H1 (cell line): ENCODE measurements at regions not wholly inside any gene's neighbourhood (a gene's known extent, or its start where the extent isn't known, plus 50 kb on each side); places are given as distances from the start of the nearest gene placed in this dataset.

Experiments used
- CTCF ChIA-PET: fragments of 300-600 bp; sonication (Branson Sonifier 250); formaldehyde crosslinking; loops from one replicate; lab custom pipeline; 2021; ENCODE audit not compliant: partially characterized antibody; lab: Charles Lee
- POLR2A ChIA-PET: fragments of 300-600 bp; sonication (Branson Sonifier 250); formaldehyde crosslinking; loops from one replicate; lab custom pipeline; 2021; ENCODE audit warnings: inconsistent platforms; ENCODE audit not compliant: partially characterized antibody; lab: Charles Lee
- DNase-seq, 2 experiments: peaks; one replicate each; pipeline versions ENCODE4 v3.0.0 to v3.0.0-alpha.2; 2010 to 2022; ENCODE audit warnings: low spot score in 2 of 2, low read depth in 1 of 2, mixed read lengths in 1 of 2
- FAIRE-seq: peaks from 2 replicates; lab custom pipeline; 2011; peaks lifted over from hg19 to GRCh38; lab: Jason Lieb, UNC
- H2AFZ ChIP-seq: 2 replicates; pipeline ENCODE4 v1.8.1; 2012; ENCODE audit warnings: low read length, inconsistent platforms
- H2AK5ac ChIP-seq: 2 replicates; pipeline ENCODE4 v1.6.1; 2013; ENCODE audit warnings: low read depth, low read length
- H2BK120ac ChIP-seq: replicated peaks from 2 replicates; pipeline ENCODE3; 2013; ENCODE audit warnings: low read depth, low read length, inconsistent platforms
- H2BK12ac ChIP-seq: 2 replicates; pipeline ENCODE4 v1.6.1; 2013; ENCODE audit warnings: low read depth, low read length
- H2BK15ac ChIP-seq: 2 replicates; pipeline ENCODE4 v1.6.1; 2013; ENCODE audit warnings: low read length
- H2BK20ac ChIP-seq: 2 replicates; pipeline ENCODE4 v1.6.1; 2013; ENCODE audit warnings: low read length
- H2BK5ac ChIP-seq: 2 replicates; pipeline ENCODE4 v1.6.1; 2013; ENCODE audit warnings: low read depth, low read length
- H3K14ac ChIP-seq: 2 replicates; pipeline ENCODE4 v1.6.1; 2013; ENCODE audit warnings: inconsistent platforms; ENCODE audit not compliant: insufficient read length
- H3K18ac ChIP-seq: 2 replicates; pipeline ENCODE4 v1.6.1; 2013; ENCODE audit warnings: low read length; ENCODE audit errors: extremely low read depth
- H3K23ac ChIP-seq: 2 replicates; pipeline ENCODE4 v1.6.1; 2013; ENCODE audit warnings: inconsistent platforms; ENCODE audit not compliant: insufficient read length
- H3K23me2 ChIP-seq: 2 replicates; pipeline ENCODE4 v1.6.1; 2013; ENCODE audit warnings: low read depth, low read length
- H3K27ac ChIP-seq: 2 replicates; pipeline ENCODE4 v1.6.1; 2011; ENCODE audit warnings: low read depth, low read length, inconsistent platforms
- H3K27me3 ChIP-seq, 4 experiments: replicated peaks in 1 of 4; 1 replicate in 1 of 4; 2 replicates in 3 of 4; pipeline versions ENCODE4 v1.6.1 to v1.8.1; 2011 to 2013; ENCODE audit warnings: low read length in 3 of 4, mild to moderate bottlenecking in 3 of 4, inconsistent platforms in 2 of 4, mixed read lengths in 2 of 4, moderate library complexity in 1 of 4; ENCODE audit not compliant: control insufficient read depth in 3 of 4, insufficient read depth in 3 of 4; ENCODE audit errors: extremely low read depth in 1 of 4
- H3K36me3 ChIP-seq, 4 experiments: 2 replicates each; pipeline versions ENCODE4 v1.6.1 to v1.8.1; 2011 to 2013; ENCODE audit warnings: mild to moderate bottlenecking in 4 of 4, low read length in 3 of 4, moderate library complexity in 2 of 4, control low read depth in 1 of 4, inconsistent platforms in 1 of 4; ENCODE audit not compliant: insufficient read depth in 4 of 4, control insufficient read depth in 2 of 4
- H3K4ac ChIP-seq: replicated peaks from 2 replicates; pipeline ENCODE3; 2013; ENCODE audit warnings: low read length, low read depth, mixed read lengths, inconsistent platforms; ENCODE audit not compliant: insufficient read length
- H3K4me1 ChIP-seq, 4 experiments: replicated peaks in 1 of 4; 1 replicate in 1 of 4; 2 replicates in 3 of 4; pipeline versions ENCODE4 v1.6.1 to v1.8.1; 2011 to 2013; ENCODE audit warnings: low read length in 3 of 4, inconsistent platforms in 2 of 4, mixed read lengths in 1 of 4; ENCODE audit not compliant: insufficient read depth in 4 of 4, control insufficient read depth in 3 of 4
- H3K4me2 ChIP-seq, 2 experiments: 2 replicates each; pipeline versions ENCODE4 v1.6.1 to v1.8.1; 2011 to 2013; ENCODE audit warnings: low read depth in 2 of 2, low read length in 2 of 2, control low read depth in 1 of 2, inconsistent platforms in 1 of 2, mild to moderate bottlenecking in 1 of 2; ENCODE audit not compliant: insufficient read depth in 1 of 2
- H3K4me3 ChIP-seq, 4 experiments: fragments of 200-600, 300-600 bp in 1 of 4; sonication (generic), shearing (Covaris generic), sonication (Bioruptor Twin) in 1 of 4; 2 replicates each; pipeline versions ENCODE4 v1.5.1 to v1.8.1; 2011 to 2016; ENCODE audit warnings: low read length in 4 of 4, low read depth in 3 of 4, control low read depth in 2 of 4, inconsistent platforms in 2 of 4, mild to moderate bottlenecking in 2 of 4, mixed read lengths in 1 of 4, moderate library complexity in 1 of 4; ENCODE audit not compliant: insufficient read depth in 2 of 4; ENCODE audit errors: extremely low read depth in 1 of 4
- H3K56ac ChIP-seq: replicated peaks from 2 replicates; pipeline ENCODE3; 2013; ENCODE audit warnings: low read depth, mild to moderate bottlenecking, mixed read lengths, low read length, inconsistent platforms; ENCODE audit not compliant: insufficient read length
- H3K79me1 ChIP-seq: 2 replicates; pipeline ENCODE4 v1.6.1; 2013; ENCODE audit warnings: low read depth, low read length, control low read depth
- H3K79me2 ChIP-seq, 2 experiments: 2 replicates each; pipeline versions ENCODE4 v1.6.1 to v1.8.1; 2012 to 2013; ENCODE audit warnings: low read length in 2 of 2, mild to moderate bottlenecking in 2 of 2, inconsistent platforms in 1 of 2; ENCODE audit not compliant: insufficient read depth in 2 of 2, control insufficient read depth in 1 of 2
- H3K9ac ChIP-seq, 4 experiments: replicated peaks in 1 of 4; 1 replicate in 1 of 4; 2 replicates in 3 of 4; pipeline versions ENCODE4 v1.6.1 to v1.8.1; 2011 to 2013; ENCODE audit warnings: low read depth in 3 of 4, low read length in 3 of 4, control low read depth in 2 of 4, mild to moderate bottlenecking in 2 of 4, moderate library complexity in 2 of 4, inconsistent platforms in 1 of 4; ENCODE audit errors: extremely low read depth in 1 of 4
- H3K9me3 ChIP-seq, 2 experiments: 2 replicates each; pipeline versions ENCODE4 v1.6.1 to v1.8.1; 2012 to 2013; ENCODE audit warnings: mild to moderate bottlenecking in 2 of 2, moderate library complexity in 2 of 2, control low read depth in 1 of 2, inconsistent platforms in 1 of 2, low read depth in 1 of 2, low read length in 1 of 2, mixed read lengths in 1 of 2; ENCODE audit not compliant: insufficient read depth in 2 of 2
- H4K20me1 ChIP-seq, 2 experiments: replicated peaks in 1 of 2; 2 replicates each; pipeline versions ENCODE3 to v1.8.1; 2011 to 2013; ENCODE audit warnings: inconsistent platforms in 2 of 2, low read length in 2 of 2, mild to moderate bottlenecking in 1 of 2; ENCODE audit not compliant: insufficient read depth in 2 of 2, control insufficient read depth in 1 of 2
- H4K5ac ChIP-seq: 2 replicates; pipeline ENCODE4 v1.6.1; 2013; ENCODE audit warnings: low read length, low read depth, mixed read lengths, inconsistent platforms; ENCODE audit not compliant: insufficient read length
- H4K8ac ChIP-seq: 2 replicates; pipeline ENCODE4 v1.8.0; 2013; ENCODE audit warnings: mild to moderate bottlenecking, moderate library complexity, low read length, inconsistent platforms; ENCODE audit not compliant: insufficient read depth; ENCODE audit errors: extremely low read depth
- H4K91ac ChIP-seq: replicated peaks from 2 replicates; pipeline ENCODE3; 2013; ENCODE audit warnings: low read length, mixed read lengths, inconsistent platforms; ENCODE audit not compliant: insufficient read length
- CTCF ChIP-seq, 3 experiments: IDR thresholded peaks; 1 replicate in 2 of 3; 2 replicates in 1 of 3; pipeline versions ENCODE4 v1.5.1 to v1.6.1; 2011; ENCODE audit warnings: low read length in 3 of 3, mild to moderate bottlenecking in 3 of 3, inconsistent platforms in 2 of 3, low read depth in 1 of 3, moderate library complexity in 1 of 3; ENCODE audit not compliant: insufficient read depth in 1 of 3; ENCODE audit errors: control extremely low read depth in 1 of 3
- EP300 ChIP-seq, 2 experiments: IDR thresholded peaks; 1 replicate in 1 of 2; 2 replicates in 1 of 2; pipeline ENCODE4 v1.6.1; 2011 to 2012; ENCODE audit warnings: low read depth in 2 of 2, low read length in 2 of 2, mild to moderate bottlenecking in 2 of 2, borderline replicate concordance in 1 of 2, inconsistent platforms in 1 of 2, moderate library complexity in 1 of 2
- EZH2 ChIP-seq: fragments of 200-600 bp; sonication (generic); IDR thresholded peaks from 2 replicates; pipeline ENCODE4 v1.7.1; 2012; ENCODE audit warnings: low read depth, mild to moderate bottlenecking, moderate library complexity, low read length, inconsistent platforms; ENCODE audit not compliant: severe bottlenecking
- GTF2F1 ChIP-seq: IDR thresholded peaks from 2 replicates; pipeline ENCODE4 v1.6.1; 2012; ENCODE audit warnings: low read depth, low read length, improper control_type of control experiment, borderline replicate concordance
- JUND ChIP-seq: IDR thresholded peaks from 2 replicates; pipeline ENCODE4 v1.6.1; 2011; ENCODE audit warnings: mild to moderate bottlenecking, improper control_type of control experiment, low read length
- NRF1 ChIP-seq: IDR thresholded peaks from 2 replicates; pipeline ENCODE4 v1.6.1; 2011; ENCODE audit warnings: mild to moderate bottlenecking, low read depth, low read length, improper control_type of control experiment
- POU5F1 ChIP-seq: IDR thresholded peaks from 2 replicates; pipeline ENCODE4 v1.6.1; 2011; ENCODE audit warnings: low read depth, mild to moderate bottlenecking, low read length, moderate library complexity
- RAD21 ChIP-seq, 2 experiments: IDR thresholded peaks in 1 of 2; conservative IDR thresholded peaks in 1 of 2; 2 replicates each; pipeline ENCODE4 v1.6.1; 2011; ENCODE audit warnings: low read depth in 2 of 2, low read length in 2 of 2, improper control_type of control experiment in 1 of 2, inconsistent platforms in 1 of 2, mild to moderate bottlenecking in 1 of 2, moderate library complexity in 1 of 2
- USF2 ChIP-seq: IDR thresholded peaks from 2 replicates; pipeline ENCODE4 v1.6.1; 2011; ENCODE audit warnings: low read length, improper control_type of control experiment
- WGBS, 2 experiments: shearing (Covaris generic) in 1 of 2; methylation state at CpG; one replicate each; pipeline versions ENCODE4 v1.1.6 to v1.1.7; 2013 to 2015; ENCODE audit warnings: low lambda C conversion rate in 2 of 2, mixed read lengths in 2 of 2, inconsistent platforms in 1 of 2, low coverage in 1 of 2, missing lambda C conversion rate in 1 of 2; ENCODE audit not compliant: insufficient replicate concordance in 2 of 2, insufficient coverage in 1 of 2, insufficient read length in 1 of 2; ENCODE audit errors: extremely low coverage in 1 of 2, missing lambda C conversion rate in 1 of 2; 5-methylcytosine and 5-hydroxymethylcytosine counted together
- TF ChIP-seq, protein P1 (sequence below): IDR thresholded peaks from 2 replicates; pipeline ENCODE4 v1.6.1; 2012; ENCODE audit warnings: inconsistent platforms

GRCh38 chr1:195656780-195657179 lies 951.5 kb downstream of the KCNT2 start:
- no peak overlapping the region for H3K23ac ChIP-seq
- no peak overlapping the region for H2BK12ac ChIP-seq
- no peak overlapping the region for H2BK15ac ChIP-seq
- H3K36me3 ChIP-seq = no peaks in the 10 kb centered on the region
- H3K4ac ChIP-seq = no peak overlapping the region
- H3K27me3 ChIP-seq = no peaks in the 10 kb centered on the region
- H2BK20ac ChIP-seq = no peak overlapping the region
- POLR2A ChIA-PET = no interaction called here
- H3K9ac ChIP-seq = no peak overlapping the region
- H2BK5ac ChIP-seq = no peak overlapping the region
- H3K79me1 ChIP-seq = no peaks in the 10 kb centered on the region
- H3K4me3 ChIP-seq = no peak overlapping the region
- no peak overlapping the region for H3K4me2 ChIP-seq
- no peak overlapping the region for H4K8ac ChIP-seq
- no peak overlapping the region for H3K27ac ChIP-seq
- H3K56ac ChIP-seq = no peak overlapping the region
- no peaks in the 10 kb centered on the region for H3K4me1 ChIP-seq
- H2AFZ ChIP-seq = no peak overlapping the region
- H4K91ac ChIP-seq = no peak overlapping the region
- H4K20me1 ChIP-seq = no peaks in the 10 kb centered on the region
- no peaks in the 10 kb centered on the region for H3K79me2 ChIP-seq
- no peak overlapping the region for H4K5ac ChIP-seq
- H2BK120ac ChIP-seq = no peak overlapping the region
- no peak overlapping the region for H3K14ac ChIP-seq
- no peak for DNase-seq
- no peaks in the 10 kb centered on the region for H3K9me3 ChIP-seq
- WGBS, 2 experiments = 96% methylated on average over 1 of the region's 1 CpG; no CpG with 5 or more reads in 1 of the 2 experiments
- H3K18ac ChIP-seq = no peak overlapping the region
- no peak overlapping the region for H2AK5ac ChIP-seq
- CTCF ChIA-PET = no interaction called here
- no peak for FAIRE-seq
- H3K23me2 ChIP-seq = peaks cover 2% of the 10 kb centered on the region; the same call in 1 of the 2 replicates
- TF ChIP-seq, protein P1, sequence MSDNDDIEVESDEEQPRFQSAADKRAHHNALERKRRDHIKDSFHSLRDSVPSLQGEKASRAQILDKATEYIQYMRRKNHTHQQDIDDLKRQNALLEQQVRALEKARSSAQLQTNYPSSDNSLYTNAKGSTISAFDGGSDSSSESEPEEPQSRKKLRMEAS = no peak
- no peak for TF ChIP-seq RAD21 (IDR thresholded peaks at IDR 0.05 in 1 of 2, conservative IDR thresholded peaks at IDR 0.05 in 1 of 2; ENCODE audit: low read depth in 2 of 2, low read length in 2 of 2)
- no peak for TF ChIP-seq EZH2
- no peak for TF ChIP-seq NRF1
- no peak for TF ChIP-seq GTF2F1
- no peak for TF ChIP-seq POU5F1
- no peak for TF ChIP-seq JUND
- no peak for TF ChIP-seq EP300 (IDR thresholded peaks at IDR 0.05; ENCODE audit: borderline replicate concordance in 1 of 2, low read depth in 2 of 2, low read length in 2 of 2)
- no peak for TF ChIP-seq CTCF (IDR thresholded peaks at IDR 0.05; ENCODE audit: control extremely low read depth in 1 of 3, insufficient read depth in 1 of 3, low read depth in 1 of 3, low read length in 3 of 3)
- no peak for TF ChIP-seq USF2
